Left colon (tissue), 2 donors: ENCODE measurements at regions not wholly inside any gene's neighbourhood (a gene's known extent, or its start where the extent isn't known, plus 50 kb on each side); places are given as distances from the start of the nearest gene placed in this dataset.
A peak's percentile ranks its signal among the peaks of the same experiment; 100 is the strongest.

Experiments used
- ATAC-seq: fragments of 200-7000 bp; cut with Tn5 transposase; one replicate; pipeline ENCODE4 v1.9.1; 2020; ENCODE audit warnings: mild to moderate bottlenecking, moderate library complexity
- DNase-seq, 2 donors: peaks; one replicate each; pipeline ENCODE4 v3.0.0-alpha.2; 2020
- intact Hi-C, 2 donors: fragments of 100-400 bp; cut with DNase I in 1 of 2; cut with micrococcal nuclease in 1 of 2; formaldehyde crosslinking; loops; one replicate each; pipeline versions ENCODE4 v1.11.2 to v1.14.0; 2022; cut with DNase I, micrococcal nuclease
- donor health status: DM: no; HTN: no; CAD: no.
- donor health status: DM: yes; HTN: yes; CAD: no.

GRCh38 chr11:109729761-109730160 lies 307.8 kb downstream of the C11orf87 start:
- intact Hi-C loops = no loop called here
- DNase-seq (peak; percentile 31 to 59), ATAC-seq (peak; percentile 80)

DNA sequence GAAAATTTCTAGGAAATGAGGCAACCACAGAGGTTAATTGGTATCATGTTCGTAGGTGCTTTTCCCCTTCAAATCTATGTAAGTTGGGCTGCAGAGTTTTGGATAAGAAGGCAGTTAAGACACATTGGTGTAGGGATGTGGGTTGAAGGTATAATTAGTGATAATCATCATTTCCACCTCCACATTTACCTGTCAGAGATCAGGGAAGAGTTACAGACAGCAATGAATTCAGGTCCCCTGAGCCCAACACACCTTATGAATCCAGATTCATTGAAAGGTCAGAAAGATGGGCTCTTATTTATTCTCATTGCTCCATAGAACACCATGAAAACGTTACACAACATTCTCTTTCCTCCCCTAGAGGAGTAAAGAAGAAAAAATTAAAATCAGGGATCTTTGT lies 308.7 kb downstream of the C11orf87 start:
- ATAC-seq = no peak
- intact Hi-C loops = no loop called here
- no peak for DNase-seq

DNA sequence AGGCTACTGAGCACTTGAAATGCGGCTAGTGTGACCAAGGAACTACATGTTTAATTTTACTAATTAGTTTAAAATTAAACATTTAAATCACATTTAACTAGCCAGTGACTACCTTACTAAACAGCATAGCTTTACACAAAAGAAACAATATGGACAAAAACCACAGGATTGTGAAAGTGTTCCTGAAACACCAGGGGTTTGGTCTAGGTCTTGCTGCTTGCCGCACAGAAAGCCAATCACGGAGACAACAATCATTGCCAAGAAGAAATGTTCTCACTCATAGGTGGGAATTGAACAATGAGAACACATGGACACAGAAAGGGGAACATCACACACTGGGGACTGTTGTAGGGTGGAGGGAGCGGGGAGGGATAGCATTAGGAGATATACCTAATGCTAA lies 309.5 kb downstream of the C11orf87 start:
- ATAC-seq = no peak
- intact Hi-C loops = no loop called here
- no peak for DNase-seq

DNA sequence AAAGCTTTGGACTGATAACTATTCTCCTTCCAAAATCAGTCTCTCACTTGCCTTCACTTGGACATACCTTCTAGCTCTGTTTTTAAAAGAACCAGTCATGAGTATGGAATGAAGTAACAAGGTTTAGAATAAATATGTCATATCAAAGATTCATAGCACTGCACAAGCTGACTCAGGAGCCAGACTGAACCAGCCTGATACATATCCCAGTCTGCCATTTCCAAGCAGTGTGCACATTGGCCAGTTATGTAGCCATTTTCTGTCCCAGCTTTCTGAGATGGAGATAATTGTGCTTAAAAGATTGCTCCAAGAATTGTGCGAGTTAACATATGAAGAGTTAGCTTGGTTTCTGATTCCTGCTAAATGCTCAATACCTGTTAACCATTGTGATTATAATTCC lies 311.3 kb downstream of the C11orf87 start:
- DNase-seq = no peak
- intact Hi-C loops = no loop called here
- no peak for ATAC-seq

- intact Hi-C loops = no loop called here
- ATAC-seq = no peak
- no peak for DNase-seq
Measured at GRCh38 chr11:109734566-109734965, 312.6 kb downstream of the C11orf87 start.

DNA sequence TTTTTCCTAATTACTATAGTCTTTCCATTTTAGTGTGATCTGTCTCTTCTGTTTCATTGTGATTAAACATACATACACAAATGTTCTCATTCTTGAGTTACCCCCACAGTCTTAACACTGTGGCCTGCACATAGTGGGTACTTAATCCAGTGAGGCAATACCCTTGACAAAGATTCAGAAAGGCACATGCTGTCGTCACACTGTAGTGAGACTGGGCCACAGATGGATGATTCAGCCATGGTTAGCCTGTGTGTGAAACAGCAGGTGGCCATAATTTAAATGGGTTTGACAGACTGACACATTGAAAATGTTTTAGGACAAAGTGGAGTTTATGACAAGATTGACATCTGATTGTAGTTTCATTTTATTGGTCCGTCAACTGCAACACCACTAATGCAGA lies 313.1 kb downstream of the C11orf87 start:
- ATAC-seq = no peak

GRCh38 chr11:109739379-109739778 lies 317.4 kb downstream of the C11orf87 start:
- no peak for DNase-seq
- no peak for ATAC-seq
- intact Hi-C loops = no loop called here

More for the DNA sequence above, 313.1 kb downstream of the C11orf87 start:
- DNase-seq = no peak
- intact Hi-C loops = no loop called here

- intact Hi-C loops = no loop called here
- DNase-seq (no peak), ATAC-seq (no peak)
Measured at GRCh38 chr11:109745996-109746625, 324.1 kb downstream of the C11orf87 start.

DNA sequence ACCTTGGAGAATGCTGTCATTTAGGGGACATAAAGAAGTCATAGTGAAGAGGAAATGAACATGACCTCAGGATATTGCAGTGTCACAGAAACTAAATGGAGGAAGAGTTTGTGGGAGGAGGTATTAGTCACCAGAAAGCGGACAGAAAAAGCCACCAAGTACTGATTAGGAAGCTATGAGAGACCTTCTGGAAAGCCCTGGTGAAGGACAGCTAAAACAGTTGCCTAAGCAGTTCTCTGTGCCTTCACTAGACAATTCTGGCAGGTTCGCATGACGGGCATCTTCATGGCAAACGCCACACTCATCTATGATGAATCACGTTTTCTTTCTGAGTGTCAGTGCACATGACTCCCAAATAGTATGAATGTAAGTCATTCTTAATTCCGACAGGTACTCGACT lies 325.8 kb downstream of the C11orf87 start:
- ATAC-seq (no peak), DNase-seq (no peak)
- intact Hi-C loops = no loop called here

DNA sequence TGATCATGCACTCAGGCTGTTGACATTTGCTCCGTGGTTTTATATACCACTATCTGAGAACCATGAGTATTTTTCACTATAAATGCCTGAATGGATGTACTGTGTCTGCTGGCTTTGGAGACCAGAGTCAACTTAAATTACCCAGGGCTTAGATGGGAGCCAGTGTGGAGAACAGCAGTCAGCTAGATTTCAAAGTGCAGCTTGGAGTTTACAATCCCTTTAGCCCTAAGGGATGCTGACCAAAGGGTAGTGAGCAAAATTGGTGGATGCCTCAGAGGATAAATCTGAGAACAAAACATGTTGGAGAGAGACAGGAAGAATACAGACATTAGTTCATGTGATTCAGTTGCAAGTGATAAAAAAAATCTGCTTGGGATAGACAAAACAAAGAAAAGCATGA lies 327.5 kb downstream of the C11orf87 start:
- ATAC-seq (no peak), DNase-seq (no peak)
- intact Hi-C loops = no loop called here

GRCh38 chr11:109750964-109751363 lies 329.0 kb downstream of the C11orf87 start:
- intact Hi-C loops = no loop called here
- ATAC-seq (no peak), DNase-seq (no peak)

GRCh38 chr11:109752212-109752825 lies 330.3 kb downstream of the C11orf87 start:
- intact Hi-C loops = no loop called here
- ATAC-seq (no peak), DNase-seq (no peak)

DNA sequence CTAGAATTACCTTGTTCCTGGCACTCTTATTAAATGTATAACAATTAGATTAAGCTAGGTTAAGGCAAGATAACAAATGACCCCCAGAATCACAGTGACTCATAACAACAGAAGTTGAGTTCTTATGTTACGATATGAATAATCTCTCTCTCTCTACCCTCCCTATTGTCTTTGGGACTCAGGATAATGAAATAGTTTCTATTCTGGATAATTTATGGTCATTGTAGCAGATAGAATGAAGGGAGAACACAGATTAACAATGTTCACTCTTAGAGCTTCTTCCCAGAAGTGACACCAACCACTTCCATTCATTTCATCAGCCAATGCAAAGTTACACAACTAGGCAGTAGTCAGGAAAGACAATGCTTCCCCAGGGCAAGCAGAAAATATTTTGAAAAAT lies 334.5 kb downstream of the C11orf87 start:
- intact Hi-C loops = no loop called here
- ATAC-seq = no peak
- DNase-seq = no peak

- intact Hi-C loops = no loop called here
- ATAC-seq (no peak), DNase-seq (no peak)
Measured at GRCh38 chr11:109756951-109757350, 335.0 kb downstream of the C11orf87 start.

- intact Hi-C loops = no loop called here
- ATAC-seq (no peak), DNase-seq (no peak)
Measured at GRCh38 chr11:109762546-109762945, 330.6 kb upstream of the ZC3H12C start.

- ATAC-seq = no peak
- no peak for DNase-seq
- intact Hi-C loops = no loop called here
Measured at GRCh38 chr11:109765709-109766311, 327.4 kb upstream of the ZC3H12C start.

GRCh38 chr11:109769858-109770257 lies 323.3 kb upstream of the ZC3H12C start:
- intact Hi-C loops = no loop called here
- no peak for ATAC-seq
- DNase-seq = no peak

DNA sequence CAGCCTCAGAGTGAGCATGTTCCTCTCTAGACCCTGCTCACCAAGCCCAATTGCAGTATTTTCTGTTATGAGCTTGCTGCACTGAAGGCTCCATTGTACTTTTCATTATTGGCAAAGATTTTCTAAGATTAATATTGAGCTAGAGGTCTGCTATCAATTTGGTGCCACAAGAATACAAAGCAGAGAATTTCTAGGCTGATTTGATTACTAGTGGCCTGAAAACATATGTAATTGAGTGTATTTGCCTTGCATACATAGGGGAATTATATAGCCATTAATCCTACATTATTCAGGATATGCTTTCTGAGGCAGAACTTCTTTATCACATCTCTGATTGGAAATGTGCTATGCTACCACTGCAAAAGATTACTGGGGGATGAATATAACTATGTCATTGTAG lies 322.9 kb upstream of the ZC3H12C start:
- no peak for DNase-seq

GRCh38 chr11:109772892-109773291 lies 320.3 kb upstream of the ZC3H12C start:
- no peak for ATAC-seq
- DNase-seq = no peak
- intact Hi-C loops = no loop called here

More for the DNA sequence above, 322.9 kb upstream of the ZC3H12C start:
- no peak for ATAC-seq
- intact Hi-C loops = no loop called here

DNA sequence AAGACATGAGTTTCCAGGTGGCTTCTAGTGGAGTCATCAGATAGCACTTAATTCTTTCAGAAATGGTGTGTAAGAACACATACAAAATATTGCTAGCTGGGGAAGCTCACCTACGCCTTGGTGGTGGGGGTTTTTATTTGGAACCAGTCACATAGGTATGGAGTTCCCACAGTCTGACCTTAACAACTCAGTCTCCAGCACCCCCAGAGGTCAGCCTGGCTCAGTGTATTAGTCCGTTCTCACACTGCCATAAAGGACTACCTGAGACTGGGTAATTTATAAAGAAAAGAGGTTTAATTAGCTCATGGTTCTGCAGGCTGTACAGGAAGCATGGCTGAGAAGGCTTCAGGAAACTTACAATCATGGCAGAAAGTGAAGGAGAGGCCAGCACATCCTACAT lies 317.5 kb upstream of the ZC3H12C start:
- intact Hi-C loops = no loop called here
- DNase-seq (no peak), ATAC-seq (no peak)

DNA sequence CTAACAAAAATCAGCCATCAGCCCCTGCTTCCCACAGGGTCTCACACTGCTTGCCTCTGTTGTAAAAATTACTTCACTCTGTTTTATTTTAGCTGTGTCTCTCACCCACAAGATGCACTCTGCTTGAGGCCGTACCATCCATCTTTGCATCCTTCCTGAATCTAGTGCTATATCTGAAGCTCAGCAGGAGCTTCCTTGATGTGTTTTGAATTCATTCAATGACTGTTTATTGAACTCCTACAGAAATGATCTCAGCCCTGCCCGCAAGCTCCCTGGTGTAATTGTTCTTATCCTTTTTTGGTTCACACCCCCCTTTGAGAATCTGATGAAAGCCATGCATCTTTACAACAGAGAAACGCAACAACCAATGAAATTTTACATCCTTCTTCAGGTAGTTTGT lies 310.2 kb upstream of the ZC3H12C start:
- no peak for DNase-seq
- intact Hi-C loops = no loop called here
- ATAC-seq = no peak
